AG09309 (cell line): ENCODE measurements at regions not wholly inside any gene's neighbourhood (a gene's known extent, or its start where the extent isn't known, plus 50 kb on each side); places are given as distances from the start of the nearest gene placed in this dataset.

Experiments
- DNase-seq: peaks from one replicate; pipeline ENCODE4 v3.0.0-alpha.2; 2010; ENCODE audit warnings: low read depth
- H3K4me3 ChIP-seq: 2 replicates; pipeline ENCODE4 v1.5.1; 2011; ENCODE audit warnings: mild to moderate bottlenecking, low read depth, low read length, moderate library complexity; ENCODE audit not compliant: control insufficient read depth
- TF ChIP-seq, protein P1 (sequence below): IDR thresholded peaks from 2 replicates; pipeline ENCODE4 v1.5.1; 2011; ENCODE audit warnings: mild to moderate bottlenecking, low read depth, low read length, inconsistent platforms; ENCODE audit not compliant: insufficient read depth, control insufficient read depth; ENCODE audit errors: missing control alignments

DNA sequence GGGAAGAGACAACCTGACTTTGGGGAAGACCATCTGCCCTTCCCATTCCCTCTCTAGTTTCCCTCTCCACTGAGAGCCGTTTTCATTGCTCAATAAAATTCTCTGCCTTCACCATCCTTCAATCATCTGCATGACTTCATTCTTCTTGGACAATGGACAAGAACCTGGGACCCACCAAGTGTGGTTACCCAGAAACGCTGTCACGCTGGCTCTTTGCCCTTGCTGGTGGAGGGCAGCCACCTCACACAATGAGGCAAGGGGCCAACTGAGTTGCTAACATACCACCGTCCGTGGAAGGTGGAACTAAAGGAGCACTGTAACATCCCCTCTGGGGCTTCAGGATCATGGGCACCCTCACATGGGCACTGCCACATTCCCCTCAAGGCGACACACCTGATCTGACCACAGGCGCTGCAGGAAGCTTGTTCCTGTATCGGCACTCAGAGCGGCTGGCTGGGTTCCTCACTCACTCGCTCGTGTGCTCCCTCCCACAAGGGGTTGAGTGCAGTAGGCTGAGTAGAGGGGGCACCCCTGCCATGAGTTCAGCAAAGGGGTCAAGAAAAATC lies 652.4 kb downstream of the PLPP3 start:
- TF ChIP-seq, protein P1, sequence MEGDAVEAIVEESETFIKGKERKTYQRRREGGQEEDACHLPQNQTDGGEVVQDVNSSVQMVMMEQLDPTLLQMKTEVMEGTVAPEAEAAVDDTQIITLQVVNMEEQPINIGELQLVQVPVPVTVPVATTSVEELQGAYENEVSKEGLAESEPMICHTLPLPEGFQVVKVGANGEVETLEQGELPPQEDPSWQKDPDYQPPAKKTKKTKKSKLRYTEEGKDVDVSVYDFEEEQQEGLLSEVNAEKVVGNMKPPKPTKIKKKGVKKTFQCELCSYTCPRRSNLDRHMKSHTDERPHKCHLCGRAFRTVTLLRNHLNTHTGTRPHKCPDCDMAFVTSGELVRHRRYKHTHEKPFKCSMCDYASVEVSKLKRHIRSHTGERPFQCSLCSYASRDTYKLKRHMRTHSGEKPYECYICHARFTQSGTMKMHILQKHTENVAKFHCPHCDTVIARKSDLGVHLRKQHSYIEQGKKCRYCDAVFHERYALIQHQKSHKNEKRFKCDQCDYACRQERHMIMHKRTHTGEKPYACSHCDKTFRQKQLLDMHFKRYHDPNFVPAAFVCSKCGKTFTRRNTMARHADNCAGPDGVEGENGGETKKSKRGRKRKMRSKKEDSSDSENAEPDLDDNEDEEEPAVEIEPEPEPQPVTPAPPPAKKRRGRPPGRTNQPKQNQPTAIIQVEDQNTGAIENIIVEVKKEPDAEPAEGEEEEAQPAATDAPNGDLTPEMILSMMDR, result no peak
- H3K4me3 ChIP-seq, result no peak overlapping the region
- DNase-seq, result no peak

DNA sequence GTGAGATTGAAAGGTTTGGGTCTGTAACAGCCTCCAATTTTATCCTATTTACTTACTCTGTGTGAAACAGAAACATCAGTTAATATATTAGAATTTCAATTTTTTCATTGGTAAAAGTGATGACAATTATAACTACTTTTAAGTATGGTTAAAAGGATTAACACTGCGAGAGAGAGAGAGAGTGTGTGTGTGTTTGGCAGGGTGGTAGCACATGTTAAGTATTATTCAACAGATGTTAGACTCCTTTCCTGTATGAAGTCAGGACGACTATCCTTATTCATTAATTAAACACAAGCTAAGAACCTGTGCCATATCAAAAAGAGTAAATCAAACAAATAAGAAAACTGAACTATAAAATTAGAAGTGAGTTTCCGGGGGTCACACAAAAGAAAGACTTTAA lies 662.5 kb downstream of the PLPP3 start:
- TF ChIP-seq, protein P1, result no peak
- no peak for DNase-seq
- no peak overlapping the region for H3K4me3 ChIP-seq

DNA sequence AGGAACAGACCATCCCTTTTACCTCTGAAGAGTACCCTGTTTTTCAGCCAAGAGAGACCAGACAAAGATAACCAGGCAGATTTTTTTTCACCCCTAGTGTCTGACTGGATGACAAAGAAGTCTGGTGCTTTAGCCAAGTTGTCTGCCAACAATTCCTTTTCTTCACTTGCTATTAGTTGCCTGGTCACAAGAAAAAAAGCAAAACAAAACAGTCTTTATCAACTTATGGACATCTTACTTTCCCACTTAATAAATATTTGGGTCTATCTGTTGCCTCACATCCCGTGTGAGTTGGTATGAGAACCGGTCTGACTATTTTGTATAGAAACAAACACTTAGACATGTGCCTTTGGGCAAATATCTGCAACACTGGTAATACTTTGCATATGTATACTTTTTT lies 662.9 kb downstream of the PLPP3 start:
- peak; percentile 42 for DNase-seq
- TF ChIP-seq, protein P1, result no peak
- H3K4me3 ChIP-seq, result no peak overlapping the region

DNA sequence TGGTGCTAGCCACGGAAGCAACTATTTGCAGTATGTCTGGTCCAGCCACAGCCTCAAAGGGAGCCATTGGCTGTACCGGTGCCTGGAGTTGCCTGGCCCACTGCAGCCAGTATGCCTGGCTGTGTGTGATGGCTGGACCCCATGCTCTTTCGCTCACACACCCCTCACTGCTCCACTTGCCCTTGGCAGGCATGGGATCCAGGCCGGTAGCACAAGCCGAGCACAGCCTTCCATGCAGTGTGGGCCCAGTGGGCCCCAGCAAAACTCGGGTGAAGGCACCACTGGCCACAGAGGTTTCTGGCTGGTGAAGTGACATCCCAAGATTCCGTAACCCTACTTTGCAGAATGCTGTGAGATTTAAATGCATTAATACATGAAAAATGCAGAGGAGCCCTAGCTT lies 665.8 kb downstream of the PLPP3 start:
- TF ChIP-seq, protein P1, result no peak
- no peak for DNase-seq
- no peak overlapping the region for H3K4me3 ChIP-seq

DNA sequence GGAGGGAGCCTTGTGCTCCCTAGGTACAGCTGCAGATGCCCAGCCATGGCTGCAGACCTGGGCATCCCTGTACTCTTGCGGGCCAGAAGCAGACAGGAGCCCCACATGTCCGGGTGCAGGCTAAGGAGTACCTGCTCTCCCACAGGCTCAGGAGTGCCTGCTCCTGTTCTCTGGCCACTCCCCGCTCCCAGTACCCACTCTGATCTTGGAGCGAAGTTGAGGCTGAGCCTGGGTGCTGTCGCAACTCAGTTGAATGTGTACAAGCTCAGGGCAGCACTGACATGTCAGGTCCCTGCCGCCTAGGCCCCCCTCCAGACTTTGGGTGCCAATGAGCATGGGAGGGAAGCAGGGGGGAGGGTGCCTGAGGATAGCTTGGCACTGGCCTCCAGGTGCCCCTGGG lies 666.9 kb downstream of the PLPP3 start:
- H3K4me3 ChIP-seq, result no peak overlapping the region
- TF ChIP-seq, protein P1, result no peak

DNA sequence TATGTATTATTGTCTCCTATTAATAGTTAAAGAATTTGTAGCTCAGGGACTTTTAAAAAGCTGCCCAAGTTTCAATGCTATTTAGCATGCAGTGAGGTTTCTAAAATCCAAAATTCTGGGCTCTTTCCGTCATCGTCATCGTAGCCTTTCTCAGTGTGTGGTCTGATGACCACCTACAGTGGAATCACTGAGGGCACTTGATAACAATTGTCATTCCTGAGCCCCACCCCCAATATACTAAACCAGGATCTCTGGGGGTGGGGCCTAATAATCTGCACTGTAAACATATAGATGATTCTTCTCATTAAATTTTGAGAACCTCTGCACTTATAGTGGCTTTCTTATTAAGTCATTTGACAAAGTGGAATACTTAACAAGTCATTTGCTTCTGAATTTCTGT lies 674.8 kb downstream of the PLPP3 start:
- H3K4me3 ChIP-seq, result no peak overlapping the region
- no peak for DNase-seq
- TF ChIP-seq, protein P1, result no peak

More for the DNA sequence above, 666.9 kb downstream of the PLPP3 start:
- no peak for DNase-seq

DNA sequence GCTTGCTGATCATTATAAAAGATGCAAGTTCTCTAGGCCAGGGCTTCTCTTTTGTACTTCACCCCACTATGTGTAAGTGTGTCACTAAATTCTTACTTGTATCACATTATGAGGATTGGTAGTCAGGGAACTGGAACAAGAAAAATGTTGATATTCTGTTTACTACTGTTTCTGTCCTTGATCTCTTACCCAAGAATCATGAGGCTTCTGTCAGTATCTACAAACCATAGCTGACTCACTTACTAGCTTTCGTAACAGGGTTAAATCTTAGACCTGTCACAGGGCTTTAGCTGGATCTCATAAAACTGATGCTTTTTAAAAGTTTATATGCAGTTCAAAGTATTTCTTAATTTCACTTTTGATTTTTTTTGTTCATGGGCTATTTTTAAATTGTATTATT lies 681.2 kb downstream of the PLPP3 start:
- peak; percentile 93 for DNase-seq

More for the DNA sequence above, 681.2 kb downstream of the PLPP3 start:
- TF ChIP-seq, protein P1, result no peak
- no peak overlapping the region for H3K4me3 ChIP-seq
